K562 (cell line): ENCODE measurements at regions not wholly inside any gene's neighbourhood (a gene's known extent, or its start where the extent isn't known, plus 50 kb on each side); places are given as distances from the start of the nearest gene placed in this dataset.

ENCODE experiments used
- ATAC-seq: fragments of 200-7000 bp; cut with Tn5 transposase; 3 replicates; pipeline ENCODE4 v1.9.1; 2020; ENCODE audit warnings: moderate library complexity
- BruUV-seq: library from RNA; stranded (reverse); fragments of 400-500 nt; replicated peaks from 2 replicates; lab custom pipeline; 2021; lab: Mats Ljungman, UMichigan
- CTCF ChIA-PET: fragments of 300-600 bp; formaldehyde crosslinking; extraction: SDS; loops from one replicate; lab custom pipeline; 2021; ENCODE audit warnings: low intra/inter-chr PET ratio; lab: Yijun Ruan, JAX
- POLR2A ChIA-PET: fragments of 300-600, 350-650 bp; sonication (Branson Sonifier 250); formaldehyde crosslinking; extraction: SDS; loops from one replicate; lab custom pipeline; 2021; ENCODE audit warnings: antibody characterized with exemption, inconsistent platforms; lab: Yijun Ruan, JAX
- DNase-seq, 4 experiments: peaks; one replicate each; pipeline versions ENCODE4 v3.0.0 to v3.0.0-alpha.2; 2011 to 2018; ENCODE audit warnings: low spot score in 3 of 4, mixed read lengths in 3 of 4; ENCODE audit errors: extremely low read depth in 1 of 4
- FAIRE-seq: peaks from 2 replicates; lab custom pipeline; 2011; peaks lifted over from hg19 to GRCh38; lab: Jason Lieb, UNC
- H2AFZ ChIP-seq: 2 replicates; pipeline ENCODE4 v1.6.0; 2011; ENCODE audit warnings: low read depth, low read length, control low read depth, inconsistent platforms
- H3K27ac ChIP-seq: fragments of 200-600 bp; 3 replicates; pipeline ENCODE4 v1.8.0; 2011; ENCODE audit warnings: low read depth, mild to moderate bottlenecking, control low read depth, inconsistent platforms, low read length, moderate library complexity, mixed read lengths; ENCODE audit errors: extremely low read depth
- H3K27me3 ChIP-seq, 2 experiments: fragments of 300-600 bp in 1 of 2; 2 replicates in 1 of 2; 3 replicates in 1 of 2; pipeline versions ENCODE4 v1.6.0 to v1.8.0; 2011; ENCODE audit warnings: inconsistent platforms in 2 of 2, low read length in 2 of 2, mild to moderate bottlenecking in 1 of 2, mixed read lengths in 1 of 2, moderate library complexity in 1 of 2; ENCODE audit not compliant: control insufficient read depth in 2 of 2, insufficient read depth in 2 of 2
- H3K36me3 ChIP-seq: fragments of 300-600 bp; 3 replicates; pipeline ENCODE4 v1.8.0; 2011; ENCODE audit warnings: mild to moderate bottlenecking, low read length, inconsistent platforms; ENCODE audit not compliant: control insufficient read depth, insufficient read depth
- H3K4me1 ChIP-seq, 2 experiments: fragments of 200-600 bp in 1 of 2; replicated peaks in 1 of 2; 2 replicates in 1 of 2; 3 replicates in 1 of 2; pipeline versions ENCODE4 v1.5.1 to v1.8.0; 2011; ENCODE audit warnings: inconsistent platforms in 2 of 2, low read length in 2 of 2, mild to moderate bottlenecking in 1 of 2, mixed read lengths in 1 of 2, moderate library complexity in 1 of 2; ENCODE audit not compliant: control insufficient read depth in 2 of 2, insufficient read depth in 2 of 2
- H3K4me2 ChIP-seq: 2 replicates; pipeline ENCODE4 v1.6.1; 2011; ENCODE audit warnings: low read length, control low read depth, inconsistent platforms, mixed read lengths; ENCODE audit not compliant: insufficient read depth
- H3K4me3 ChIP-seq: fragments of 200-600 bp; sonication (generic), shearing (Covaris generic); 2 replicates; pipeline ENCODE4 v1.5.1; 2016; ENCODE audit warnings: control low read depth, inconsistent platforms
- H3K79me2 ChIP-seq: fragments of 200-600 bp; 3 replicates; pipeline ENCODE4 v1.8.0; 2011; ENCODE audit warnings: low read length, inconsistent platforms; ENCODE audit not compliant: control insufficient read depth, insufficient read depth
- H3K9ac ChIP-seq, 2 experiments: 2 replicates each; pipeline versions ENCODE4 v1.6.0 to v1.6.1; 2011; ENCODE audit warnings: low read depth in 2 of 2, low read length in 2 of 2, control low read depth in 1 of 2, inconsistent platforms in 1 of 2, mild to moderate bottlenecking in 1 of 2, mixed read lengths in 1 of 2; ENCODE audit not compliant: insufficient read depth in 1 of 2
- H3K9me1 ChIP-seq: one replicate; pipeline ENCODE4 v1.6.0; 2011; ENCODE audit warnings: inconsistent platforms, mild to moderate bottlenecking, low read length, moderate library complexity; ENCODE audit not compliant: control insufficient read depth, insufficient read depth
- H3K9me3 ChIP-seq: replicated peaks from 2 replicates; pipeline ENCODE4 v1.5.1; 2011; ENCODE audit warnings: low read depth, low read length, inconsistent platforms; ENCODE audit not compliant: control insufficient read depth, insufficient read depth
- H4K20me1 ChIP-seq: replicated peaks from 2 replicates; pipeline ENCODE4 v1.6.1; 2011; ENCODE audit warnings: low read length, inconsistent platforms, mixed read lengths; ENCODE audit not compliant: control insufficient read depth, insufficient read depth
- CREB5 ChIP-seq: fragments of 250-450 bp; sonication (Bioruptor Pico); IDR thresholded peaks from 2 replicates; pipeline ENCODE4 v1.5.0; 2020; ENCODE audit warnings: mild to moderate bottlenecking
- EHMT2 ChIP-seq: fragments of 450-650 bp; IDR thresholded peaks from 2 replicates; pipeline ENCODE4 v1.6.1; 2018; ENCODE audit warnings: antibody characterized with exemption
- FOSL1 ChIP-seq: fragments of 200-800 bp; sonication (Bioruptor generic); conservative IDR thresholded peaks from 2 replicates; pipeline ENCODE4 v1.6.1; 2016; ENCODE audit warnings: missing genetic modification characterization, missing compliant biosample characterization
- NONO ChIP-seq, 2 experiments: fragments of 200-400 bp in 1 of 2; fragments of 450-650 bp in 1 of 2; formaldehyde crosslinking in 1 of 2; IDR thresholded peaks; 2 replicates each; pipeline ENCODE4 v1.6.1; 2017; ENCODE audit warnings: low read depth in 2 of 2, mild to moderate bottlenecking in 2 of 2, moderate library complexity in 2 of 2, low read length in 1 of 2
- SP1 ChIP-seq: sonication (generic); formaldehyde crosslinking; IDR thresholded peaks from 2 replicates; pipeline ENCODE4 v1.8.1; 2022; ENCODE audit warnings: mild to moderate bottlenecking, missing genetic modification reagents
- WGBS: fragments of 100-300 bp; shearing (Covaris generic); methylation state at CpG from one replicate; pipeline ENCODE4 v1.1.6; 2016; ENCODE audit warnings: low coverage, mixed read lengths; ENCODE audit not compliant: insufficient coverage; ENCODE audit errors: missing lambda C conversion rate; 5-methylcytosine and 5-hydroxymethylcytosine counted together
- in situ Hi-C: fragments of 300-500 bp; cut with MboI; formaldehyde crosslinking; loops from 4 replicates; pipeline ENCODE4 v1.15.0; 2018; ENCODE audit warnings: inconsistent platforms, mixed read lengths
- intact Hi-C: fragments of 100-400 bp; cut with micrococcal nuclease; formaldehyde crosslinking; loops from 2 replicates; pipeline ENCODE4 v1.14.2; 2022

GRCh38 chr2:9099341-9099751 is 95.9 kb upstream of the MBOAT2 start:
- ChIA-PET POLR2A (no interaction called here), CTCF (no interaction called here)
- WGBS: 35% methylated on average over 9 of the region's 9 CpGs
- no peak for DNase-seq
- peak; percentile 51 for TF ChIP-seq FOSL1
- no peak for TF ChIP-seq SP1 (CRISPR knock-in tag)
- no peak for TF ChIP-seq NONO (IDR thresholded peaks at IDR 0.05; ENCODE audit: low read depth in 2 of 2, low read length in 1 of 2)
- TF ChIP-seq EHMT2: peak; percentile 22; the same call in 1 of the 2 replicates
- no peak for TF ChIP-seq CREB5 (CRISPR knock-in tag)
- H3K9ac ChIP-seq: no peak overlapping the region
- H3K27ac ChIP-seq: no peak overlapping the region
- H3K4me3 ChIP-seq: no peak overlapping the region
- ATAC-seq: no peak; the same call in 1 of the 3 replicates
- H2AFZ ChIP-seq: peak overlapping the region; percentile 37
- no peaks in the 10 kb centered on the region for H3K36me3 ChIP-seq
- in situ Hi-C loops (no loop called here), intact Hi-C loops (no loop called here)
- H3K27me3 ChIP-seq: no peaks in the 10 kb centered on the region
- no peaks in the 10 kb centered on the region for H3K9me1 ChIP-seq
- peak overlapping the region; percentile 38; the same call in 1 of the 2 replicates for H3K4me2 ChIP-seq
- peaks cover 0 to 26% of the 10 kb centered on the region in 2 experiments; a peak in 2 of 5 replicates for H3K4me1 ChIP-seq
- H3K79me2 ChIP-seq: no peaks in the 10 kb centered on the region
- peak; percentile 68 for FAIRE-seq
- BruUV-seq: no TSS peak
- H4K20me1 ChIP-seq: no peaks in the 10 kb centered on the region; the same call in 1 of the 2 replicates
- H3K9me3 ChIP-seq: no peaks in the 10 kb centered on the region
